Activated T-cell treated with anti-CD3 and anti-CD28 coated beads, Interleukin-2, amount 50 U/mL, for 1 hour (primary cell): ENCODE measurements at regions not wholly inside any gene's neighbourhood (a gene's known extent, or its start where the extent isn't known, plus 50 kb on each side); places are given as distances from the start of the nearest gene placed in this dataset.

Experiments used
- DNase-seq: peaks from one replicate; pipeline ENCODE4 v3.0.0-alpha.2; 2020

DNA sequence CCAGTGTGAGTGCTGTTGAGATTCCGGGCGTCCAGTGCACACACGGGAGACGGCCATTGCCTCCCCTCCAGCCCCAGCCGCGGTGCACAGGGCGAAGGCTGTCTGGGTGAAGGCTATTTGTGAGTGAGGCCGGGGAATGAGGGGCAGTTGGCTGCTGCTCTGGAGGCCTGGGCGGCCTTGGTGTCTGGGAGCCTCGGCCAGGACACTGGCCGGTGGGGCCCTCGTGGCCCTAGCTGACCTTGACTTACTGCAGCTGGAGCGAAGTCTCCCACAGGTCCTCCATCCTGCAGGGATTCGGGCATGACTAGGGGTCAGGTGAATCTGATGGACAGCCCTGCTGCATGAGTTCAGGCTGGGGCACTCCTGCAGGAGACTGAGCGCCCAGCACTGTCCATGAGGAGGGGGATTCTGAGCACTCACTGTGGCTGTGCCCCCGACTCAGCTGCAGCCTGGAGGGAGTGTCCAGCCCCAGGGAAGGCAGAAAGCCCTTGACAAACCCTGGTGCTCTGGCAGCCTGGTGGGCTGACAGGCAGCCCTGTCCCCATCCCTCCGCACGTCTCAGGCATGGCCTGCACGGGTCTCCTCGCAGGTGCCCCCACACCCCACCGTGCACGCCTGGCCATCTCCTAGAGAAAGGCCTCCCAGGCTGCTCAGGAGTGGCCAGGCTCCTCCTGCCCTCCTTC is 52.7 kb upstream of the FAM20C start:
- no peak for DNase-seq

DNA sequence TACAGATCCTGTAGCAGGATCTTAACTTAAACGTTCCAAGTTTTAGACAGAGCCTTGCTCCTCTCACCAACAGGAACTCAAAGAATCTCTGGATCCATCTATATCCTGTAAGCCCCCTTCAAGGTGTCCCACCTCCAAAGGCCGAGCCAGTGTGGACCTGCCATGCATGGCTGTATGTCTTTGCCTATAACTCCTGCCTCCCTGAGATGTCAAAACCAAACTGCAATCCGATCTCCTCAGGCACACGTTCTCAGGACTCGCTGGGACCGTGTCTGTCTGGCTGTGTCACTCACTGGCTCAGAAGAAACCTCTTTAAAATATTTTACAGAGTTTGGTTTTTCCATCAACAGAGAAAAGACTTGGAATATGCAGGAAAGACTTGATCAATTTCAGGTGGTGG is 51.4 kb upstream of the FAM20C start:
- no peak for DNase-seq

DNA sequence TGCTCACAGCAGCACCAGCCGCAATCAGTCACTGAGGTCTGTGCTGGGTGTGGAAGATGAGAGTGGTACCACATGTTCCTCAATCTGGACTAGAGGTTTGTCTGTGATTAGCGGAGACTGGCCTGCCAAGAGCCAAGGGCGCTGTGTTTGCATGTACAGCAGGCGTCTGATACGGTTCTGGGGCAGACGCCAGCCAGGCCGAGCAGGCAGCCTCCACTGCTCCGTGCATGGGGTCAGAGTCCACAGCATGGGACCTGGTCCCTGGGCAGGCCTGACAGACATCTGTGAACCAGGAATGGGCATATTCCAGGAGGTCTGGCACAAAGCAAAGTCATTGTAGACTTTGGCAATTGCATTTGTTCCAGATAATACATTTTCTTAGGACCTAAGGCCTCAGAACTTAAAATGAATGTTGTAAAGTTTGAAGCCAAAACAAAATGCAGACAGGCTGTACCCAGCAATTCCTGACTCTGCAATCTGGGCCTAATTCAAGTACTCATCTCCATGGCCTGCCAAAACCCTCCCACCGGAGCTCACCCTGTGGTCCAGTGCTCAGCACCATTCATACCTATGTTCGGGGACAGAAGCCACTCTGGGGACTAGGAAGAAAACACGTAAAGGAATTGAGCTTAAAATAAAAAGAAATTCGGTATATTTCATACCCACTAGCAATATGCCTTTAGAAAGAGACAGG is 50.0 kb upstream of the FAM20C start:
- no peak for DNase-seq
